HuH-7 (cell line): ENCODE measurements at regions not wholly inside any gene's neighbourhood (a gene's known extent, or its start where the extent isn't known, plus 50 kb on each side); places are given as distances from the start of the nearest gene placed in this dataset.
"Not testable (repeated sequence)": the region's sequence is repeated elsewhere in the genome, so short reads cannot be mapped to it uniquely, and the experiment has no call there.

ENCODE experiments used
- DNase-seq: peaks from one replicate; pipeline ENCODE4 v3.0.0; 2011; ENCODE audit warnings: low spot score

DNA sequence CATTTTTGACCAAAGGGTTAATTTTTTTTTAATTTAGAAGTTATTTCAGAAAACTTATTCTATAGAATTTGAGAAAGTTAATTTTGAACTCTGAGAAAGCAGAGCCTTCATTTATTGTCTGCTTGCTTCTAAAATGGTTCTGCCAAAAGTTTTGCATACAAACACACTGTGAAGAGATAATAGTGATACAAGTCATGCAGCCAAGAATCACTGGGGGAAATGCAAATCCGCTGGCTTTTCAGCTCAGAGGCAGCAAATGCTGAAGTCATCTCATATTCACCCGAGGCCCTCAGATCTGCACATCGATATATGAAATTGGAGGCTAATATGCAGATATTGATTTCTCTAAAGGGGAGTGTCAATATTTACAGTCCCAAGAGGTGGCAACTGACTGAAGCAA lies 186.2 kb downstream of the KIT start:
- no peak for DNase-seq

- DNase-seq: no peak
Measured at GRCh38 chr4:54843106-54843505, 185.3 kb downstream of the KIT start.

- DNase-seq: no peak
Measured at GRCh38 chr4:54842656-54843055, 184.9 kb downstream of the KIT start.

- DNase-seq: no peak
Measured at GRCh38 chr4:54842226-54842625, 184.5 kb downstream of the KIT start.

DNA sequence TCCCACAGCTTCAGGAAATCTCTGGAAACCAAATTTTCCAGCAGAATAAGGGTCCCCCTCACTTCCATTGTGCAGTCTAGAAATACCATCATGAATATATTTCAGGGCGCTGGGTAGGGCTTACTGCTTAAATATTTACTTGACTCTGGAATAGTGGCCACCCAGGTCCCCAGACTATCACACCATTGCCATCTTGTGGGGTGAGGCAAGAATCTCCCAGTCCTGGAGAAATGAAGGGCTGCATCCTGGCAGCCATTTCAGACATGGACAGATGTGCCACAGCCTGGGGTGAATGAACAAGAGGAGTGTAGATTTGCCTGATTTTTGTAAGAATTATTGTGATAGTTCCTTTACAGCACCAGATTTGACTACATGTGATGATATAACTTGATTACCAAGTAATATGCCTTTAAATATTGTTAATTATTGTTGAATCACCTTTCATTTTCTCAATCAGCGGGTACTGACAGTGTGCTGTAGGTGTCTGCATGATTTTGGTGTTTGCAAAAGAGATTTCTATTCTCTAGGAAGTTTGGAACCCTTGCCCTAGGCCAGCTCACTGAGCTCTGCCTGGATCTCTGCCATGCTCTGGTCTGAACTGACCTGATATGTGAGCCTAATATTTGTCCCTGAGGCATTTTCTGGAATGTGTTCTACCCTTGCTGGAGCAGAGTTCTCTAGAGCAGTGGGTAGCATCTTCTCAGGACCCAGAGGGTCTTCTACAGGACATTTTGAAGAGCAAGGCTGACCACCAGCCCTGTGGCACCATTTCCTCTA lies 183.4 kb downstream of the KIT start:
- no peak for DNase-seq

DNA sequence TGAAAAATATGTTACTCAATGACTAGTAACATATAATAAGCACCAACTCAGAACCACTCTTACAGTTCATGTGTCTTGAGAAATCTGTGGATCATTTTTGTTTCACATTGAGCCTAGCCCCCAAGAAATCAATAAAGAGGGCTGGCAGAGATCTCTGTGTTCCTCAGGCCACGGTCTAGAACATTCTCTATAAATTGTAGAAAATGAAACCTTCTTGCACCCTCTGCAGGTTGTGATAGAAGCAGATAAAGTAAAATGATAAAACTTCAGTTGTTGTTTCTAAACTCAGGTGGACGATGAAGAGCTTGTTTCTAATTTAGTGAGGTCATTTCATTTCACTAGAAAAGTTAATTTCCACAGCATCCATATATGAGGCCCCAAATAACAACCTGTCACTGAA lies 182.7 kb downstream of the KIT start:
- DNase-seq: no peak

GRCh38 chr4:54838301-54838700 lies 180.5 kb downstream of the KIT start:
- DNase-seq: no peak

GRCh38 chr4:54837576-54838140 lies 179.9 kb downstream of the KIT start:
- DNase-seq: no peak

DNA sequence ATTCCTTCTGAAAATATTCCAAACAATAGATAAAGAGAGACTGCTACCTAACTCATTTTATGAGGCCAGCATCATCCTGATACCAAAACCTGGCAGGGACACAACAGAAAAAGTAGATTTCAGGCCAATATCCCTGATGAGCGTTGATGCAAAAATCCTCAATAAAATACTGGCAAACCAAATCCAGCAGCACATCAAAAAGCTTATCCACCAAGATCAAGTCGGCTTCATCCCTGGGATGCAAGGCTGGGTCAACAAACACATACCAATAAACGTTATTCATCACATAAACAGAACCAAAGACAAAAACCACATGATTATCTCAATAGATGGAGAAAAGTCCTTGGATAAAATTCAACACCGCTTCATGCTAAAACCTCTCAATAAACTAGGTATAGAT lies 170.6 kb downstream of the KIT start:
- not testable (repeated sequence) for DNase-seq

GRCh38 chr4:54823616-54824015 lies 165.9 kb downstream of the KIT start:
- DNase-seq: no peak

- no peak for DNase-seq
Measured at GRCh38 chr4:54819034-54819433, 161.3 kb downstream of the KIT start.

DNA sequence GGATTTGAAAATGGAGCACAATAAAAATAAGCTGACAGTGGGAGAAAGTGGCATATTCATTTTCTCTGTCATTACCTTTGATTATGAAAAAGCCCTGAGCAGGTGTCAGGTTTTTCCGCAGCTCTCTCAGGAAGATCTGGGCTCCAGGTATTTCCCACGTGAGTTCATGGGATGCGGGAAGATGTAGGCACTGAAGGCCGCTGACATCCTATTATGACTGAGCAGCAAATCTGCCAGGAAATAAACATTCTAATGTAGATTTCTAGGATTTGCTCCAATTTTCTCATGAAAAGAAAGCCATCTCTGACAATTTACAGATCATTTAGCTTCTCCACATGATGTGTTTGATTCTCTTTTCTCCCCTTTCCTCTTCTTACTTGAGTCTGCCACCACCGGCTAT lies 160.7 kb downstream of the KIT start:
- no peak for DNase-seq

- no peak for DNase-seq
Measured at GRCh38 chr4:54813674-54814073, 155.9 kb downstream of the KIT start.

- DNase-seq: no peak
Measured at GRCh38 chr4:54806351-54806750, 148.6 kb downstream of the KIT start.

DNA sequence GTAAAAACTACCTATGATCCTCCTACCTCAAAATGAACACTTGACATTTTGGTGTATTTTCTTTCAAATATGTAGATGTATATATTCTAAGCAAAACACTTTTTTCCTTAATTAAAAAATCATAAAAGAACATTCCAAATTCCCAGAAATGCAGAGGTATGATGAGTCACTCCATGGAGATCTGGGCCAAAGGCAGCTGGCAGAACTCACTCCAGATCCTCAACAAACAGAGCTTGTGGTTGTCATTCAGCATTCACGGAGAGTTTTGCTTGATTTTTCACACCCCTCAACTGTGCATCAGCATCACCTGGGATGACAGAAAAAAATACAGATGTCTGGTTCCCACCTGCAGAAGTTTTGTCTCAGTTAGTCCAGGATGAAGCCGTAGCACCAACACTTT lies 144.6 kb downstream of the KIT start:
- no peak for DNase-seq

DNA sequence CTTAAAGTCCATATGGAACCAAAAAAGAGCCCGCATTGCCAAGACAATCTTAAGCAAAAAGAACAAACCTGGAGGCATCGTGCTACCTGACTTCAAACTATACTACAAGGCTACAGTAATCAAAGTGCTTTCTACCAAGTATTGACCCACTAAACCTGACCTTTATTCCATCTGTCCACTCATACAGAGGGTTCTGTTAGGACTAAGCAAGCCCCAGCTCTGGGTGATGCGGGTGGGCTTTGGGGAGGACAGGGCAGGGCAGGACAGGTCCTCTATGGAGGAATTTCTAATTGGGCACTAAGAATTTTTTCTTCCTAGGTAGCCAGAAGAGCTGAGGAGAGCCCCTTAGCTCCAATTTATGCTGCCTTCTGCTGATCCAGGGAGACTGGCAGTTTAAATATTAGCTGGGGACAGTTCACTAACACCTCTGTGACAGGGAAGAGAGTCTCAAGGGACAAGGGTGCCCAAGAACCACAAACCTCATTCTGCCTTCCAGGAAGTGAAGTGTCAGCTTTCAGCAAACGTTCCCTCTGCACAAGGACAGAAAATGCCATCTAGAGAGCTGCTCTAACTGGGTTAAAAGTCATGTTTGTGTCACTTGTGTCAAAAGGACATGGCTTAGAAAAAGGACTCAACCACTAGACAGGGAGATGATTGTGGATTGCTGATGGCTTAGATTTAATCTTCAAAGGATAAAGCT lies 143.2 kb downstream of the KIT start:
- no peak for DNase-seq

DNA sequence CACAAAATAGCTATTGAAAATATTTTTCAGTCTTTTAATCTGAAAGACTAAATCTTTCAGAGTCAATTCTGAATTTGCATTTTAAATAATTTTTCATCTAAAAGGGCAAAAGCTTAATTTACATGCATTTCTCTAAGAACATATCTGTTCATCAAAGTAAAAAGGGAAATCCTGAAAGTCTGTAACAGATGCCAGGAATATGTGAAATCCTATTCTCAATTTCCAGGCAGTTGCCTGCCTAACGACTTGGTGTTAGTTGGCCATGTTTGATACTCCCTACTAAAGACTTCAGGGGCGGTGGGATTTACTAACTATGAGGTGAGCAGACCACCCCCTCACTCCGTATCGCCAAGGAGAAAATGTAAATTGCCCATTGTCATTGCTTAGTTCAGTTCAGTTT lies 136.8 kb downstream of the KIT start:
- DNase-seq: no peak

- DNase-seq: no peak
Measured at GRCh38 chr4:54793856-54794422, 136.2 kb downstream of the KIT start.
